Tibial nerve (tissue), 3 donors: ENCODE measurements at regions not wholly inside any gene's neighbourhood (a gene's known extent, or its start where the extent isn't known, plus 50 kb on each side); places are given as distances from the start of the nearest gene placed in this dataset.
"Not testable (repeated sequence)": the region's sequence is repeated elsewhere in the genome, so short reads cannot be mapped to it uniquely, and the experiment has no call there.

ENCODE experiments used
- POLR2A ChIP-seq, 2 donors: fragments of 450-650 bp; IDR thresholded peaks; one replicate each; pipeline ENCODE4 v1.6.1; 2017; ENCODE audit warnings: antibody characterized with exemption in 2 of 2, mild to moderate bottlenecking in 2 of 2, moderate library complexity in 2 of 2
- TF ChIP-seq, protein P1 (sequence below), 5 experiments: fragments of 200-600 bp in 3 of 5; fragments of 450-650 bp in 2 of 5; sonication (generic) in 3 of 5; IDR thresholded peaks; one replicate each; pipeline ENCODE4 v1.5.1; 2016 to 2019; ENCODE audit warnings: antibody characterized with exemption in 5 of 5, mild to moderate bottlenecking in 3 of 5, moderate library complexity in 2 of 5

DNA sequence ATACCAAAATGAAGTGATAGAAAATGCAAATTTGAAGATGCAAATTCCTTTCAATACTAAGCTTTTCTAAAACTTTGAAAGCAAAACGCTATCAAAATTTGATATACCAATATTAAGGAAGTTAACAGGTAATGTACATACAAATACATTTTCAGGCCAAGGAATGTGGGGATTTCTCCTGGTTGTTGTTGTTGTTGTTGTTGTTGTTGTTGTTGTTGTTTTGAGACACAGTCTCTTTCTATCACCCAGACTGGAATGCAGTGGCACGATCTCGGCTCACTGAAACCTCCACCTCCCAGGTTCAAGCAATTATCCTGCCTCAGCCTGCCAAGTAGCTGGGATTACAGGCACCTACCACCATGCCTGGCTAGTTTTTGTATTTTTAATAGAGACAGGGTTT lies 224.7 kb upstream of the NEBL start:
- TF ChIP-seq, protein P1, sequence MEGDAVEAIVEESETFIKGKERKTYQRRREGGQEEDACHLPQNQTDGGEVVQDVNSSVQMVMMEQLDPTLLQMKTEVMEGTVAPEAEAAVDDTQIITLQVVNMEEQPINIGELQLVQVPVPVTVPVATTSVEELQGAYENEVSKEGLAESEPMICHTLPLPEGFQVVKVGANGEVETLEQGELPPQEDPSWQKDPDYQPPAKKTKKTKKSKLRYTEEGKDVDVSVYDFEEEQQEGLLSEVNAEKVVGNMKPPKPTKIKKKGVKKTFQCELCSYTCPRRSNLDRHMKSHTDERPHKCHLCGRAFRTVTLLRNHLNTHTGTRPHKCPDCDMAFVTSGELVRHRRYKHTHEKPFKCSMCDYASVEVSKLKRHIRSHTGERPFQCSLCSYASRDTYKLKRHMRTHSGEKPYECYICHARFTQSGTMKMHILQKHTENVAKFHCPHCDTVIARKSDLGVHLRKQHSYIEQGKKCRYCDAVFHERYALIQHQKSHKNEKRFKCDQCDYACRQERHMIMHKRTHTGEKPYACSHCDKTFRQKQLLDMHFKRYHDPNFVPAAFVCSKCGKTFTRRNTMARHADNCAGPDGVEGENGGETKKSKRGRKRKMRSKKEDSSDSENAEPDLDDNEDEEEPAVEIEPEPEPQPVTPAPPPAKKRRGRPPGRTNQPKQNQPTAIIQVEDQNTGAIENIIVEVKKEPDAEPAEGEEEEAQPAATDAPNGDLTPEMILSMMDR (IDR thresholded peaks at IDR 0.05): not testable (repeated sequence)
- TF ChIP-seq POLR2A (IDR thresholded peaks at IDR 0.05): not testable (repeated sequence)
